Lung (tissue), 11 donors: ENCODE measurements at regions not wholly inside any gene's neighbourhood (a gene's known extent, or its start where the extent isn't known, plus 50 kb on each side); places are given as distances from the start of the nearest gene placed in this dataset.

Experiments
- ATAC-seq: fragments of 200-7000 bp; cut with Tn5 transposase; one replicate; pipeline ENCODE4 v1.9.1; 2020; ENCODE audit warnings: moderate number of reproducible peaks; ENCODE audit not compliant: insufficient read depth, low FRiP score
- DNase-seq, 3 donors: peaks; one replicate each; pipeline ENCODE4 v3.0.0-alpha.2; 2013 to 2017
- H3K27ac ChIP-seq, 2 donors: one replicate each; pipeline ENCODE4 v1.5.1; 2013; ENCODE audit warnings: mild to moderate bottlenecking in 2 of 2, moderate library complexity in 2 of 2, control low read depth in 1 of 2, inconsistent platforms in 1 of 2, low read depth in 1 of 2, low read length in 1 of 2
- H3K27me3 ChIP-seq, 3 donors: one replicate each; pipeline ENCODE4 v1.5.1; 2013; ENCODE audit warnings: low read length in 2 of 3; ENCODE audit not compliant: control insufficient read depth in 3 of 3, insufficient read depth in 3 of 3
- H3K36me3 ChIP-seq, 4 donors: one replicate each; pipeline ENCODE4 v1.5.1; 2013; ENCODE audit warnings: low read length in 4 of 4, mild to moderate bottlenecking in 1 of 4, moderate library complexity in 1 of 4; ENCODE audit not compliant: control insufficient read depth in 4 of 4, insufficient read depth in 4 of 4
- H3K4me1 ChIP-seq, 5 donors: one replicate each; pipeline ENCODE4 v1.5.1; 2013; ENCODE audit warnings: low read length in 5 of 5, mild to moderate bottlenecking in 2 of 5, moderate library complexity in 1 of 5; ENCODE audit not compliant: control insufficient read depth in 5 of 5, insufficient read depth in 5 of 5
- H3K4me3 ChIP-seq: one replicate; pipeline ENCODE4 v1.5.1; 2013; ENCODE audit warnings: mild to moderate bottlenecking, control low read depth, moderate library complexity
- H3K9ac ChIP-seq, 2 donors: one replicate each; pipeline ENCODE4 v1.5.1; 2013; ENCODE audit warnings: low read length in 2 of 2, control low read depth in 1 of 2; ENCODE audit not compliant: insufficient read depth in 1 of 2
- H3K9me3 ChIP-seq, 4 donors: one replicate each; pipeline ENCODE4 v1.5.1; 2013; ENCODE audit warnings: low read length in 3 of 4, mild to moderate bottlenecking in 1 of 4, moderate library complexity in 1 of 4; ENCODE audit not compliant: control insufficient read depth in 4 of 4, insufficient read depth in 3 of 4
- WGBS, 2 donors: extraction: QIAGEN DNeasy Blood & Tissue Kit; methylation state at CpG; one replicate each; pipeline ENCODE4 v1.1.7; 2013; 5-methylcytosine and 5-hydroxymethylcytosine counted together
- TF ChIP-seq, protein P1 (sequence below): IDR thresholded peaks from 2 replicates; pipeline ENCODE4 v1.5.1; 2012; ENCODE audit warnings: mild to moderate bottlenecking; ENCODE audit errors: control extremely low read depth, extremely low read depth
- donor health status: control.
- donor health status: control.
- donor health status: Bipolar disorder and iron deficiency.
- donor health status: healthy.
- donor health status: DM: yes; HTN: yes; CAD: no.

- Histone ChIP-seq H3K36me3 (no peaks in the 10 kb centered on the region), H3K4me1 (peaks cover 0 to 13% (median 0%) of the 10 kb centered on the region in 5 donors), H3K27ac (no peak overlapping the region), H3K9ac (no peak overlapping the region), H3K4me3 (no peak overlapping the region), H3K9me3 (no peaks in the 10 kb centered on the region), H3K27me3 (no peaks in the 10 kb centered on the region)
- WGBS, 2 donors = 63 to 83% methylated on average over 7 of the region's 7 CpGs
- TF ChIP-seq, protein P1, sequence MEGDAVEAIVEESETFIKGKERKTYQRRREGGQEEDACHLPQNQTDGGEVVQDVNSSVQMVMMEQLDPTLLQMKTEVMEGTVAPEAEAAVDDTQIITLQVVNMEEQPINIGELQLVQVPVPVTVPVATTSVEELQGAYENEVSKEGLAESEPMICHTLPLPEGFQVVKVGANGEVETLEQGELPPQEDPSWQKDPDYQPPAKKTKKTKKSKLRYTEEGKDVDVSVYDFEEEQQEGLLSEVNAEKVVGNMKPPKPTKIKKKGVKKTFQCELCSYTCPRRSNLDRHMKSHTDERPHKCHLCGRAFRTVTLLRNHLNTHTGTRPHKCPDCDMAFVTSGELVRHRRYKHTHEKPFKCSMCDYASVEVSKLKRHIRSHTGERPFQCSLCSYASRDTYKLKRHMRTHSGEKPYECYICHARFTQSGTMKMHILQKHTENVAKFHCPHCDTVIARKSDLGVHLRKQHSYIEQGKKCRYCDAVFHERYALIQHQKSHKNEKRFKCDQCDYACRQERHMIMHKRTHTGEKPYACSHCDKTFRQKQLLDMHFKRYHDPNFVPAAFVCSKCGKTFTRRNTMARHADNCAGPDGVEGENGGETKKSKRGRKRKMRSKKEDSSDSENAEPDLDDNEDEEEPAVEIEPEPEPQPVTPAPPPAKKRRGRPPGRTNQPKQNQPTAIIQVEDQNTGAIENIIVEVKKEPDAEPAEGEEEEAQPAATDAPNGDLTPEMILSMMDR = no peak
- ATAC-seq (no peak), DNase-seq (no peak)
Observed at GRCh38 chr9:16143310-16143709, 590.5 kb downstream of the CCDC171 start.

GRCh38 chr9:16143947-16144890, 591.4 kb downstream of the CCDC171 start:
- H3K36me3 ChIP-seq = no peaks in the 10 kb centered on the region
- TF ChIP-seq, protein P1 = no peak
- DNase-seq = no peak
- WGBS, 2 donors = 88 to 89% methylated on average over 13 of the region's 13 CpGs
- H3K27me3 ChIP-seq = no peaks in the 10 kb centered on the region
- H3K9ac ChIP-seq = no peak overlapping the region
- H3K9me3 ChIP-seq = no peaks in the 10 kb centered on the region
- H3K4me3 ChIP-seq = no peak overlapping the region
- ATAC-seq = no peak
- peaks cover 0 to 5% (median 0%) of the 10 kb centered on the region in 5 donors for H3K4me1 ChIP-seq
- no peak overlapping the region for H3K27ac ChIP-seq

GRCh38 chr9:16145196-16145950, 592.5 kb downstream of the CCDC171 start:
- H3K27me3 ChIP-seq = no peaks in the 10 kb centered on the region
- DNase-seq (no peak), ATAC-seq (no peak)
- H3K9me3 ChIP-seq = no peaks in the 10 kb centered on the region
- H3K4me1 ChIP-seq = no peaks in the 10 kb centered on the region
- H3K27ac ChIP-seq = no peak overlapping the region
- H3K9ac ChIP-seq = no peak overlapping the region
- TF ChIP-seq, protein P1 = no peak
- WGBS, 2 donors = 75 to 86% methylated on average over 8 of the region's 8 CpGs
- no peak overlapping the region for H3K4me3 ChIP-seq
- no peaks in the 10 kb centered on the region for H3K36me3 ChIP-seq
